ENCODE measurements at regions not wholly inside any gene's neighbourhood (a gene's known extent, or its start where the extent isn't known, plus 50 kb on each side); places are given as distances from the start of the nearest gene placed in this dataset.

- H3K4me3 ChIP-seq (ENCODE audit: low read depth in 1 of 2, low read length in 2 of 2) = no peak overlapping the region
- H3K36me3 ChIP-seq (ENCODE audit: control insufficient read depth in 1 of 2, insufficient read depth in 2 of 2, low read length in 2 of 2) = no peaks in the 10 kb centered on the region
- no peaks in the 10 kb centered on the region for H3K27me3 ChIP-seq (ENCODE audit: control insufficient read depth in 1 of 2, insufficient read depth in 2 of 2, low read length in 2 of 2)
- no peaks in the 10 kb centered on the region for H3K9me3 ChIP-seq (ENCODE audit: control insufficient read depth in 1 of 2, low read length in 2 of 2)
- H3K4me1 ChIP-seq (ENCODE audit: control insufficient read depth in 1 of 2, insufficient read depth in 2 of 2, low read length in 2 of 2) = peaks cover 0 to 3% of the 10 kb centered on the region in 2 donors
- no peak overlapping the region for H3K27ac ChIP-seq (ENCODE audit: low read depth, low read length)
- H3K9ac ChIP-seq (ENCODE audit: low read depth in 1 of 2, low read length in 2 of 2) = no peak overlapping the region
Measured at GRCh38 chr9:115651461-115651860, 502.1 kb upstream of the PAPPA start.

GRCh38 chr9:115653171-115653606 lies 500.4 kb upstream of the PAPPA start:
- Histone ChIP-seq H3K4me3 (ENCODE audit: low read depth in 1 of 2, low read length in 2 of 2) (no peak overlapping the region), H3K9ac (ENCODE audit: low read depth in 1 of 2, low read length in 2 of 2) (no peak overlapping the region), H3K27ac (ENCODE audit: low read depth, low read length) (no peak overlapping the region), H3K27me3 (ENCODE audit: control insufficient read depth in 1 of 2, insufficient read depth in 2 of 2, low read length in 2 of 2) (no peaks in the 10 kb centered on the region), H3K4me1 (ENCODE audit: control insufficient read depth in 1 of 2, insufficient read depth in 2 of 2, low read length in 2 of 2) (peaks cover 0 to 3% of the 10 kb centered on the region in 2 donors), H3K9me3 (ENCODE audit: control insufficient read depth in 1 of 2, low read length in 2 of 2) (no peaks in the 10 kb centered on the region), H3K36me3 (ENCODE audit: control insufficient read depth in 1 of 2, insufficient read depth in 2 of 2, low read length in 2 of 2) (no peaks in the 10 kb centered on the region)

GRCh38 chr9:115657695-115658094 lies 495.9 kb upstream of the PAPPA start:
- Histone ChIP-seq H3K9me3 (ENCODE audit: control insufficient read depth in 1 of 2, low read length in 2 of 2) (no peaks in the 10 kb centered on the region), H3K4me1 (ENCODE audit: control insufficient read depth in 1 of 2, insufficient read depth in 2 of 2, low read length in 2 of 2) (peaks cover 0 to 3% of the 10 kb centered on the region in 2 donors), H3K9ac (ENCODE audit: low read depth in 1 of 2, low read length in 2 of 2) (no peak overlapping the region), H3K27ac (ENCODE audit: low read depth, low read length) (no peak overlapping the region), H3K27me3 (ENCODE audit: control insufficient read depth in 1 of 2, insufficient read depth in 2 of 2, low read length in 2 of 2) (no peaks in the 10 kb centered on the region), H3K36me3 (ENCODE audit: control insufficient read depth in 1 of 2, insufficient read depth in 2 of 2, low read length in 2 of 2) (no peaks in the 10 kb centered on the region), H3K4me3 (ENCODE audit: low read depth in 1 of 2, low read length in 2 of 2) (no peak overlapping the region)

GRCh38 chr9:115665519-115665918 lies 488.1 kb upstream of the PAPPA start:
- H3K36me3 ChIP-seq (ENCODE audit: control insufficient read depth in 1 of 2, insufficient read depth in 2 of 2, low read length in 2 of 2) = no peaks in the 10 kb centered on the region
- no peaks in the 10 kb centered on the region for H3K27me3 ChIP-seq (ENCODE audit: control insufficient read depth in 1 of 2, insufficient read depth in 2 of 2, low read length in 2 of 2)
- H3K4me3 ChIP-seq (ENCODE audit: low read depth in 1 of 2, low read length in 2 of 2) = no peak overlapping the region
- no peak overlapping the region for H3K27ac ChIP-seq (ENCODE audit: low read depth, low read length)
- H3K9ac ChIP-seq (ENCODE audit: low read depth in 1 of 2, low read length in 2 of 2) = no peak overlapping the region
- H3K4me1 ChIP-seq (ENCODE audit: control insufficient read depth in 1 of 2, insufficient read depth in 2 of 2, low read length in 2 of 2) = no peaks in the 10 kb centered on the region
- H3K9me3 ChIP-seq (ENCODE audit: control insufficient read depth in 1 of 2, low read length in 2 of 2) = no peaks in the 10 kb centered on the region

- Histone ChIP-seq H3K9ac (ENCODE audit: low read depth in 1 of 2, low read length in 2 of 2) (no peak overlapping the region), H3K27ac (ENCODE audit: low read depth, low read length) (no peak overlapping the region), H3K4me3 (ENCODE audit: low read depth in 1 of 2, low read length in 2 of 2) (no peak overlapping the region), H3K4me1 (ENCODE audit: control insufficient read depth in 1 of 2, insufficient read depth in 2 of 2, low read length in 2 of 2) (no peaks in the 10 kb centered on the region), H3K27me3 (ENCODE audit: control insufficient read depth in 1 of 2, insufficient read depth in 2 of 2, low read length in 2 of 2) (no peaks in the 10 kb centered on the region), H3K36me3 (ENCODE audit: control insufficient read depth in 1 of 2, insufficient read depth in 2 of 2, low read length in 2 of 2) (no peaks in the 10 kb centered on the region), H3K9me3 (ENCODE audit: control insufficient read depth in 1 of 2, low read length in 2 of 2) (no peaks in the 10 kb centered on the region)
Measured at GRCh38 chr9:115668521-115668920, 485.1 kb upstream of the PAPPA start.

GRCh38 chr9:115671236-115671962 lies 482.2 kb upstream of the PAPPA start:
- Histone ChIP-seq H3K27me3 (ENCODE audit: control insufficient read depth in 1 of 2, insufficient read depth in 2 of 2, low read length in 2 of 2) (no peaks in the 10 kb centered on the region), H3K9ac (ENCODE audit: low read depth in 1 of 2, low read length in 2 of 2) (no peak overlapping the region), H3K9me3 (ENCODE audit: control insufficient read depth in 1 of 2, low read length in 2 of 2) (no peaks in the 10 kb centered on the region), H3K4me1 (ENCODE audit: control insufficient read depth in 1 of 2, insufficient read depth in 2 of 2, low read length in 2 of 2) (no peaks in the 10 kb centered on the region), H3K36me3 (ENCODE audit: control insufficient read depth in 1 of 2, insufficient read depth in 2 of 2, low read length in 2 of 2) (no peaks in the 10 kb centered on the region), H3K27ac (ENCODE audit: low read depth, low read length) (no peak overlapping the region), H3K4me3 (ENCODE audit: low read depth in 1 of 2, low read length in 2 of 2) (no peak overlapping the region)

GRCh38 chr9:115671963-115672305 lies 481.7 kb upstream of the PAPPA start:
- Histone ChIP-seq H3K4me3 (ENCODE audit: low read depth in 1 of 2, low read length in 2 of 2) (no peak overlapping the region), H3K36me3 (ENCODE audit: control insufficient read depth in 1 of 2, insufficient read depth in 2 of 2, low read length in 2 of 2) (no peaks in the 10 kb centered on the region), H3K27me3 (ENCODE audit: control insufficient read depth in 1 of 2, insufficient read depth in 2 of 2, low read length in 2 of 2) (no peaks in the 10 kb centered on the region), H3K4me1 (ENCODE audit: control insufficient read depth in 1 of 2, insufficient read depth in 2 of 2, low read length in 2 of 2) (no peaks in the 10 kb centered on the region), H3K27ac (ENCODE audit: low read depth, low read length) (no peak overlapping the region), H3K9ac (ENCODE audit: low read depth in 1 of 2, low read length in 2 of 2) (no peak overlapping the region), H3K9me3 (ENCODE audit: control insufficient read depth in 1 of 2, low read length in 2 of 2) (no peaks in the 10 kb centered on the region)

GRCh38 chr9:115672477-115673316 lies 480.9 kb upstream of the PAPPA start:
- H3K9ac ChIP-seq (ENCODE audit: low read depth in 1 of 2, low read length in 2 of 2) = no peak overlapping the region
- H3K36me3 ChIP-seq (ENCODE audit: control insufficient read depth in 1 of 2, insufficient read depth in 2 of 2, low read length in 2 of 2) = no peaks in the 10 kb centered on the region
- H3K27me3 ChIP-seq (ENCODE audit: control insufficient read depth in 1 of 2, insufficient read depth in 2 of 2, low read length in 2 of 2) = no peaks in the 10 kb centered on the region
- no peaks in the 10 kb centered on the region for H3K9me3 ChIP-seq (ENCODE audit: control insufficient read depth in 1 of 2, low read length in 2 of 2)
- H3K27ac ChIP-seq (ENCODE audit: low read depth, low read length) = peak overlapping the region; percentile 23
- H3K4me1 ChIP-seq (ENCODE audit: control insufficient read depth in 1 of 2, insufficient read depth in 2 of 2, low read length in 2 of 2) = no peaks in the 10 kb centered on the region
- no peak overlapping the region for H3K4me3 ChIP-seq (ENCODE audit: low read depth in 1 of 2, low read length in 2 of 2)

GRCh38 chr9:115673599-115673998 lies 480.0 kb upstream of the PAPPA start:
- no peaks in the 10 kb centered on the region for H3K4me1 ChIP-seq (ENCODE audit: control insufficient read depth in 1 of 2, insufficient read depth in 2 of 2, low read length in 2 of 2)
- no peaks in the 10 kb centered on the region for H3K36me3 ChIP-seq (ENCODE audit: control insufficient read depth in 1 of 2, insufficient read depth in 2 of 2, low read length in 2 of 2)
- H3K27ac ChIP-seq (ENCODE audit: low read depth, low read length) = no peak overlapping the region
- H3K27me3 ChIP-seq (ENCODE audit: control insufficient read depth in 1 of 2, insufficient read depth in 2 of 2, low read length in 2 of 2) = no peaks in the 10 kb centered on the region
- no peaks in the 10 kb centered on the region for H3K9me3 ChIP-seq (ENCODE audit: control insufficient read depth in 1 of 2, low read length in 2 of 2)
- no peak overlapping the region for H3K9ac ChIP-seq (ENCODE audit: low read depth in 1 of 2, low read length in 2 of 2)
- no peak overlapping the region for H3K4me3 ChIP-seq (ENCODE audit: low read depth in 1 of 2, low read length in 2 of 2)

GRCh38 chr9:115674091-115674490 lies 479.5 kb upstream of the PAPPA start:
- no peaks in the 10 kb centered on the region for H3K27me3 ChIP-seq (ENCODE audit: control insufficient read depth in 1 of 2, insufficient read depth in 2 of 2, low read length in 2 of 2)
- no peaks in the 10 kb centered on the region for H3K9me3 ChIP-seq (ENCODE audit: control insufficient read depth in 1 of 2, low read length in 2 of 2)
- no peaks in the 10 kb centered on the region for H3K4me1 ChIP-seq (ENCODE audit: control insufficient read depth in 1 of 2, insufficient read depth in 2 of 2, low read length in 2 of 2)
- no peak overlapping the region for H3K4me3 ChIP-seq (ENCODE audit: low read depth in 1 of 2, low read length in 2 of 2)
- H3K9ac ChIP-seq (ENCODE audit: low read depth in 1 of 2, low read length in 2 of 2) = no peak overlapping the region
- H3K27ac ChIP-seq (ENCODE audit: low read depth, low read length) = no peak overlapping the region
- no peaks in the 10 kb centered on the region for H3K36me3 ChIP-seq (ENCODE audit: control insufficient read depth in 1 of 2, insufficient read depth in 2 of 2, low read length in 2 of 2)
